ENCODE measurements at regions not wholly inside any gene's neighbourhood (a gene's known extent, or its start where the extent isn't known, plus 50 kb on each side); places are given as distances from the start of the nearest gene placed in this dataset.

- no peaks in the 10 kb centered on the region for H3K36me3 Mint-ChIP-seq
- no peak overlapping the region for H3K4me3 Mint-ChIP-seq
- no peaks in the 10 kb centered on the region for H3K9me3 Mint-ChIP-seq
- H3K27ac Mint-ChIP-seq: no peak overlapping the region
- DNase-seq: no peak
- no peaks in the 10 kb centered on the region for H3K4me1 Mint-ChIP-seq
- H3K27me3 Mint-ChIP-seq: no peaks in the 10 kb centered on the region
These were observed 627.7 kb downstream of the TNS3 start for GRCh38 chr7:46954181-46954580.

DNA sequence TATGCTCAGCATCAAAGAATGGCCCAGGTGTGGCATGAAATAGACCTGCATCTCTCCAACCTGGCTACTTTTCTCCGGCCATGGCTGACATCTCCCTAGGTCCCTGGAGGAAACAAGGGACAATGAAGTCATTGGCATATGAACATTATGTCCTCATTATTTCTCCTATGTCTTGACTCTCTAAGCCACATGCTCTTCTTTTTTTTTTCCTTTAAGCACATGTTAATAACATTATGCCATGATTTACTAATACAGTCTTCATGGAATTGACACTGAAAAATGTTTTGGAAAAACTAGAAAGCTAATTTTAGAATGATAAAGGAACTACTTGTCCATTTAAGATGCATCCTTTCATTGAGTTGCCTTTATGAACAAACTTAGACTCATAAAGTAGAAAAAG is 628.9 kb downstream of the TNS3 start:
- H3K27me3 Mint-ChIP-seq: no peaks in the 10 kb centered on the region

GRCh38 chr7:46949270-46949931 is 632.5 kb downstream of the TNS3 start:
- Mint-ChIP-seq H3K9me3 (no peaks in the 10 kb centered on the region), H3K4me3 (no peak overlapping the region), H3K27me3 (peaks cover 2% of the 10 kb centered on the region), H3K27ac (no peak overlapping the region), H3K4me1 (no peaks in the 10 kb centered on the region), H3K36me3 (no peaks in the 10 kb centered on the region)
- DNase-seq: no peak

More for the DNA sequence above, 628.9 kb downstream of the TNS3 start:
- H3K4me3 Mint-ChIP-seq: no peak overlapping the region
- no peak for DNase-seq
- no peaks in the 10 kb centered on the region for H3K4me1 Mint-ChIP-seq
- H3K9me3 Mint-ChIP-seq: no peaks in the 10 kb centered on the region
- H3K36me3 Mint-ChIP-seq: no peaks in the 10 kb centered on the region
- H3K27ac Mint-ChIP-seq: no peak overlapping the region

GRCh38 chr7:46948716-46949115 is 633.2 kb downstream of the TNS3 start:
- Mint-ChIP-seq H3K27me3 (peaks cover 2% of the 10 kb centered on the region), H3K4me3 (no peak overlapping the region), H3K4me1 (no peaks in the 10 kb centered on the region), H3K36me3 (no peaks in the 10 kb centered on the region), H3K9me3 (no peaks in the 10 kb centered on the region), H3K27ac (no peak overlapping the region)
- no peak for DNase-seq

GRCh38 chr7:46945328-46945727 is 636.6 kb downstream of the TNS3 start:
- H3K4me3 Mint-ChIP-seq: no peak overlapping the region
- H3K27ac Mint-ChIP-seq: no peak overlapping the region
- H3K4me1 Mint-ChIP-seq: no peaks in the 10 kb centered on the region
- DNase-seq: no peak
- H3K27me3 Mint-ChIP-seq: peaks cover 2% of the 10 kb centered on the region
- H3K36me3 Mint-ChIP-seq: no peaks in the 10 kb centered on the region
- H3K9me3 Mint-ChIP-seq: no peaks in the 10 kb centered on the region

DNA sequence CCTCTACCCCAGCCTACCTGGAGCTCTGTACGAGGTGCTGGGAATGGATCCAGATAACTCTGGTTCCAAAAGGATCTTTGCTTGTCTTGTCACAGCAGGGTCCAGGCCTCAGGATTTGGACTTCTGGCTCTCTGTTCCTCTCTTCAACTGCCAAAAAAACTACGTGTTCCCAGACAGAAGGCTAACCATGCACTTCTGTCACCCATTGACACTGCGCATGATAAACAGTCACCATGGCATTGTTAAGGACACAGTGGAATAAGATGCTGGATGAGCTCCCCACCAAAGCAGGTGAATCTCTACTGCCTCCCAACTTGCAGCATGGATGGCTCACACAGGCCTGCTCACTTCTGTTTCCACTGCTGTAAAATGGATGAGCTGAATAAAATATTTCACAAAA is 637.9 kb downstream of the TNS3 start:
- H3K4me1 Mint-ChIP-seq: no peaks in the 10 kb centered on the region
- H3K4me3 Mint-ChIP-seq: no peak overlapping the region
- peaks cover 2% of the 10 kb centered on the region for H3K27me3 Mint-ChIP-seq
- no peaks in the 10 kb centered on the region for H3K36me3 Mint-ChIP-seq
- H3K9me3 Mint-ChIP-seq: no peaks in the 10 kb centered on the region
- no peak overlapping the region for H3K27ac Mint-ChIP-seq
- no peak for DNase-seq

DNA sequence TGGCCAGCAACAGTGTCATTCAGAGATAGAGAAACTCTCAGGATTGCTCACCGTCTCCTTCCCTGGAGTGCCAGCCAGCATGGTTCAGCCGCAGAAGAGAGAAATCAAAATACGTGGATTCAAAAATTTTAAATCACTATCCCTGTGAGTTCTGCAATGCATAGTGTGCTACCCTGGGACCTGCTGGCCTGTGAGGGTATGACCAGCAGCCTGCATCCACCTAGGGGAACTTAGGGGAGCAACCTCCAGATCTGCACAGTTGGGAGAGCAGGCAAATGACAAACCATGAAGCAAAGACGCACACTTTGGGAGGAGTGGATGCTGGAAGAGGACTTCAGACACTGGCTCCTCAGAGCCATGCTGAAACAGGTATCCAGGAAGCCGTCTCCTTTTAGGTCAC is 639.3 kb downstream of the TNS3 start:
- Mint-ChIP-seq H3K27ac (no peak overlapping the region), H3K4me3 (no peak overlapping the region), H3K36me3 (no peaks in the 10 kb centered on the region), H3K9me3 (no peaks in the 10 kb centered on the region), H3K27me3 (peaks cover 2% of the 10 kb centered on the region), H3K4me1 (no peaks in the 10 kb centered on the region)
- DNase-seq: no peak

DNA sequence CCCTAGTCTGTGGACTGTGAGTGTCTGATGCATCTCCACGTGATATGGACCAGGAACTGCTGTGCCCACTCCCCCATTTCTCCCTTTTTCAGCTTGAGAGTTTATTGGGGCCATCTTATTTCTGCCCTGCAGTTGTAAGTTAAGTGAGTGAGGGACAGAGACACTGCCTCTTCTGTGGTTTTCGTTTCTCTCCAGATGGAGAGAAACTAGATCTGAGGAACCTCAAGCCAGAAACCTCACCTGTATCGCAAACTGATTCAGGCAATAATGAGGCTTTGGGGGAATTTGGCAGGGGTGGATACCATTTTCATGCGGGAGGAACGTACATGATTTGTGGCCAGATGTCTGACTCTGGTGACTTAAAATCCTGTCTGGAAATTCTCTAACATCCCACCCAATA is 641.7 kb downstream of the TNS3 start:
- Mint-ChIP-seq H3K27ac (no peak overlapping the region), H3K36me3 (no peaks in the 10 kb centered on the region), H3K4me1 (no peaks in the 10 kb centered on the region), H3K27me3 (no peaks in the 10 kb centered on the region), H3K4me3 (no peak overlapping the region), H3K9me3 (no peaks in the 10 kb centered on the region)
- no peak for DNase-seq

- no peak for DNase-seq
- H3K4me3 Mint-ChIP-seq: no peak overlapping the region
These were observed 642.4 kb downstream of the TNS3 start for GRCh38 chr7:46939558-46939957.

GRCh38 chr7:46939089-46939488 is 642.8 kb downstream of the TNS3 start:
- Mint-ChIP-seq H3K4me3 (no peak overlapping the region), H3K27ac (no peak overlapping the region), H3K36me3 (no peaks in the 10 kb centered on the region), H3K4me1 (no peaks in the 10 kb centered on the region), H3K27me3 (no peaks in the 10 kb centered on the region), H3K9me3 (no peaks in the 10 kb centered on the region)
- no peak for DNase-seq

More at GRCh38 chr7:46939558-46939957, 642.4 kb downstream of the TNS3 start:
- H3K9me3 Mint-ChIP-seq: no peaks in the 10 kb centered on the region
- H3K27me3 Mint-ChIP-seq: no peaks in the 10 kb centered on the region
- no peaks in the 10 kb centered on the region for H3K4me1 Mint-ChIP-seq
- no peak overlapping the region for H3K27ac Mint-ChIP-seq
- no peaks in the 10 kb centered on the region for H3K36me3 Mint-ChIP-seq

GRCh38 chr7:46937826-46938225 is 644.1 kb downstream of the TNS3 start:
- Mint-ChIP-seq H3K4me1 (no peaks in the 10 kb centered on the region), H3K4me3 (no peak overlapping the region), H3K9me3 (no peaks in the 10 kb centered on the region), H3K36me3 (no peaks in the 10 kb centered on the region), H3K27me3 (no peaks in the 10 kb centered on the region), H3K27ac (no peak overlapping the region)
- no peak for DNase-seq

- Mint-ChIP-seq H3K9me3 (no peaks in the 10 kb centered on the region), H3K4me3 (no peak overlapping the region), H3K27me3 (no peaks in the 10 kb centered on the region), H3K4me1 (no peaks in the 10 kb centered on the region), H3K36me3 (no peaks in the 10 kb centered on the region), H3K27ac (no peak overlapping the region)
- DNase-seq: no peak
These were observed 647.6 kb downstream of the TNS3 start for GRCh38 chr7:46934198-46934825.

- H3K27ac Mint-ChIP-seq: no peak overlapping the region
- H3K9me3 Mint-ChIP-seq: no peaks in the 10 kb centered on the region
- H3K27me3 Mint-ChIP-seq: no peaks in the 10 kb centered on the region
- H3K36me3 Mint-ChIP-seq: no peaks in the 10 kb centered on the region
- no peak for DNase-seq
- H3K4me3 Mint-ChIP-seq: no peak overlapping the region
- no peaks in the 10 kb centered on the region for H3K4me1 Mint-ChIP-seq
These were observed 648.3 kb downstream of the TNS3 start for GRCh38 chr7:46933596-46933995.

GRCh38 chr7:46932676-46933424 is 649.1 kb downstream of the TNS3 start:
- no peaks in the 10 kb centered on the region for H3K9me3 Mint-ChIP-seq
- no peaks in the 10 kb centered on the region for H3K36me3 Mint-ChIP-seq
- H3K27ac Mint-ChIP-seq: no peak overlapping the region
- no peak for DNase-seq
- no peak overlapping the region for H3K4me3 Mint-ChIP-seq
- no peaks in the 10 kb centered on the region for H3K27me3 Mint-ChIP-seq
- H3K4me1 Mint-ChIP-seq: no peaks in the 10 kb centered on the region

DNA sequence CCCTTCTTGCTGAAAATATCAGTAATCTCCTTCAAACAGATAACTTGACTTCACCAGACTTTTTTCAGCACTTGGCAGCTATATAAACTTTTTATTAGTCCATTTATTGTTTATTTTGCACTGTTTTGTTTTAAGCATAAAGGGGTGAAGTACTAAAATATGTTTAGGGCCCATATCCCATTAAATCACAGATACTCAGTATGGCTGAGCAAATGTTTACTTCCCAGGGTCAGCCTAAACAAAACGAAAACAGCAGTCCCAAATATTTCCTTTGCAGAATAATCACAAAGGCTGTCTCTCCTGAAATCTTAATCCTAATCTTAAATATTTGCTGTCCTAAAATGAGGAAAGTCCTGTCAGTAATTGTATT is 649.6 kb downstream of the TNS3 start:
- H3K27ac Mint-ChIP-seq: no peak overlapping the region
- no peaks in the 10 kb centered on the region for H3K9me3 Mint-ChIP-seq
- no peaks in the 10 kb centered on the region for H3K4me1 Mint-ChIP-seq
- H3K36me3 Mint-ChIP-seq: no peaks in the 10 kb centered on the region
- no peaks in the 10 kb centered on the region for H3K27me3 Mint-ChIP-seq
- no peak overlapping the region for H3K4me3 Mint-ChIP-seq
- DNase-seq: no peak

DNA sequence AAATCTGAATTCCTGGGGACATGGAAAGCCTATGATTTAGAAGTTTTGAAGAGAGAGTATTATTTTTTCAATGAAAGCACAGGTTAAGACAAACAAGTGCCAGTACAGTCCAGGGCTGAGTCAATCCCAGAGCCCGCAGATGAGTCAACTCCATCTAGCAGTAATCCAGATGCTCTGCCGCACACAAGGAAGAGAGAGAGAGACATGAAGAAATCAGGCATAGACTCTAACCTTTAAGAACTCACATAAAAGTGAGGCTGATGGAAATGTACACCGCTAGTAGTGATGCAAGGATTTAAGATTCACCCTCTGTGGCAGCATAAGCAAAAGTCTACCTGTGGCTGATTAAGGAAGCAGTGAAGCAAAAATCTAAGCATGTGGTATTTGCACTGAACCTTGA is 651.5 kb downstream of the TNS3 start:
- Mint-ChIP-seq H3K27me3 (no peaks in the 10 kb centered on the region), H3K4me3 (no peak overlapping the region), H3K4me1 (no peaks in the 10 kb centered on the region), H3K27ac (no peak overlapping the region), H3K9me3 (no peaks in the 10 kb centered on the region), H3K36me3 (no peaks in the 10 kb centered on the region)
- DNase-seq: no peak
